ENCODE measurements at regions not wholly inside any gene's neighbourhood (a gene's known extent, or its start where the extent isn't known, plus 50 kb on each side); places are given as distances from the start of the nearest gene placed in this dataset.

DNA sequence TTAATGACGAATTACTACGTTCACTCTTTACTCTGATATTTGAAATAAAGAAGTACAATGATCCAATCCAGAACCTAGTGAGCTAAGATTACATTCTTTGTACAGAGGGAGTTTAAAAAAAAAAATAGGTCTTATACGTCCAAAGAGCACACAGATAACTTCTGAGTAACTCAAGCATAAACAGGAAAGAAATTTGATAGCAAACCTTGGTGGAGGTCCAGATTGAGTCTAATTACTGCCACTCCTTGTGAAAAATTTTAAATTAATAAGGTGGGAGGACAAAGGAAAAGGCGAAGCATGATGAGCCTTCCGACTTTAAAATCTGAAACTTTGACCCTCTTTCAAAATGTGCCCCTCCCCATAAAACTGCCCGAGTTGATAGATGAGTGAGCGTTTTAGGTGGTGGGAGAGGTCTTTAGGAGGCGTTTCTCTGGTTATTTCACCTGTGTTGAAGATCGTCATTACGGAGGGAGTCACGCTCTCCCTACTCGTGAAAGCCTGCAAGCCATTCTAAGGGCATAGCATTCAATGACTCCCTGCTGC, 127.0 kb upstream of the ROBO2 start:
- TF ChIP-seq, protein P1, sequence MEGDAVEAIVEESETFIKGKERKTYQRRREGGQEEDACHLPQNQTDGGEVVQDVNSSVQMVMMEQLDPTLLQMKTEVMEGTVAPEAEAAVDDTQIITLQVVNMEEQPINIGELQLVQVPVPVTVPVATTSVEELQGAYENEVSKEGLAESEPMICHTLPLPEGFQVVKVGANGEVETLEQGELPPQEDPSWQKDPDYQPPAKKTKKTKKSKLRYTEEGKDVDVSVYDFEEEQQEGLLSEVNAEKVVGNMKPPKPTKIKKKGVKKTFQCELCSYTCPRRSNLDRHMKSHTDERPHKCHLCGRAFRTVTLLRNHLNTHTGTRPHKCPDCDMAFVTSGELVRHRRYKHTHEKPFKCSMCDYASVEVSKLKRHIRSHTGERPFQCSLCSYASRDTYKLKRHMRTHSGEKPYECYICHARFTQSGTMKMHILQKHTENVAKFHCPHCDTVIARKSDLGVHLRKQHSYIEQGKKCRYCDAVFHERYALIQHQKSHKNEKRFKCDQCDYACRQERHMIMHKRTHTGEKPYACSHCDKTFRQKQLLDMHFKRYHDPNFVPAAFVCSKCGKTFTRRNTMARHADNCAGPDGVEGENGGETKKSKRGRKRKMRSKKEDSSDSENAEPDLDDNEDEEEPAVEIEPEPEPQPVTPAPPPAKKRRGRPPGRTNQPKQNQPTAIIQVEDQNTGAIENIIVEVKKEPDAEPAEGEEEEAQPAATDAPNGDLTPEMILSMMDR (IDR thresholded peaks at IDR 0.05; ENCODE audit: insufficient read depth, low read length), result no peak
- no peak for DNase-seq (ENCODE audit: low read depth)

DNA sequence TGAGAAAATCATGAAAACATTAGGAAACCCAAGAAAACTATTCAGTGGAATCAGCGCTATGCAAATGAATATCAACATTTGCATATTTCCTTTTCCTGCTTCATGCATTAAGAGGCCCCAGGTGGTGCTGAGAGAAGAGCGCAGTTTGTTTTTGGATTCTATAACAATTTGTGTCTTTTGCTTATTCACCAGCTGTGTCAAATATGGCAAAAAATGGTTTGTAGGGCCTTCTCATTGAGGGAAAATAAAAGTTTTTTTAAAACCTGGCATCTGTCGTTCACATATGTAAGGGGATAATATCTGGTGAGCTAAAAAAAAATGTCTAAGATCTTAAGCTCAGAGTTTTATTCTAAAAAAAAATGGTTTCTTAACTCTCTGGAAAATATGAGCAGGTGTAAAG, 122.5 kb upstream of the ROBO2 start:
- DNase-seq (ENCODE audit: low read depth), result no peak
- no peak overlapping the region for H3K4me3 ChIP-seq (ENCODE audit: low read depth, low read length)
- TF ChIP-seq, protein P1 (IDR thresholded peaks at IDR 0.05; ENCODE audit: insufficient read depth, low read length), result no peak

More for the DNA sequence above, 127.0 kb upstream of the ROBO2 start:
- H3K4me3 ChIP-seq (ENCODE audit: low read depth, low read length), result no peak overlapping the region

DNA sequence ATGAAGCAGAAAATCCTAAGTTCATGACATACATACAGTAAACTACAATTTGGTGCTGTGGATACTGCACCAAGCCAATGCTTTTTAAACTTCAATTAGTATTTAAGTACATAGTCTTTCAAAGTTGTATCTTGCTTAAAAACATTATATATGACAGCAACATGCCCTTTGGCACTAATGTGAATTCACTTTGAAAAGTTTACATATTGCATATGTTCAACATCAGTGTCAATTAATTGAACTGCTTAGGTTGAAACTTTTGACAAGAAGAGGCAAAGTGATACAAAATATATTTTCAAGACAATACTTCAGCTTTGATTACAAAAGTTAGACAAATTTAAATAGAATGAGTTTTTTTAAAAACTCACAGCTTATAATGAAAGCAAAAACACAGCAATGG, 119.4 kb upstream of the ROBO2 start:
- H3K4me3 ChIP-seq (ENCODE audit: low read depth, low read length), result no peak overlapping the region
- TF ChIP-seq, protein P1 (IDR thresholded peaks at IDR 0.05; ENCODE audit: insufficient read depth, low read length), result no peak
- no peak for DNase-seq (ENCODE audit: low read depth)

DNA sequence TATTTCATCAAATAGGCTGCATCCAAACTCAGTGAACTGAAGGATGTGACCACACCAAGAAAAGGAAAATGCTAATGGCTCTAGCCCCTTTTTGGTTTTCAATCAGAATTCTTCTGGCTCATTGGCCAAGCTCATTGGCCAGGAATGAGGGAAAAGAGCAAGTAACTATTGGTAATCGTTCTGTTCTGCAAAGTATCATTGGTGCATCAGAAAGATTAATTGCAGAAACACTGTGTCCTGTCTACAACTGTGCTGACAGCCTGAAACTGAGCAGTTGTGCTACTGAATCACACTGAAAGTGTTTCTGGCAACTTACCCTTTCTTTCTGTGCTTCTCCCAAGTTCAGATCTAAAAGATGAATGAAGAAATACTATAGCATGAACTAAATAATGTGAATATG, 116.4 kb upstream of the ROBO2 start:
- TF ChIP-seq, protein P1 (IDR thresholded peaks at IDR 0.05; ENCODE audit: insufficient read depth, low read length), result no peak
- DNase-seq (ENCODE audit: low read depth), result no peak
- H3K4me3 ChIP-seq (ENCODE audit: low read depth, low read length), result no peak overlapping the region

DNA sequence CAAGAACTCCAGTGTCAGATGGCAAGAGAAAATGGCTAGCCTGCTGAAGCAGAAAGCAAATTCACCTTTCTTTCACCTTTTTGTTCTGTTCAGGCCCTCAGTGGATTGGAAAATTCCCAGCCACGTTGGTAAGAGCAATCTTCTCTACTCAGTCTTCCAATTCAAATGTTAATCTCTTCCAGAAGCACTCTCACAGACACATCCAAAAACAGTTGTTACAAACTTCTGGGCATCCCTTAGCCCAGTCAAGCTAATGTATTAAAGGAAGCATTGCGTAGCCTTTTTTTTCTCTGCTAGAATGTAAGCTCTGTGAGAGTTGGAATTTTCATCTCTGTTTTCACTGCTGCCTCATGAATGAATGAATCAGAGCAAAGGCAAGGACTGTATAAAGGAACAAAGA, 109.2 kb upstream of the ROBO2 start:
- no peak overlapping the region for H3K4me3 ChIP-seq (ENCODE audit: low read depth, low read length)
- no peak for DNase-seq (ENCODE audit: low read depth)
- TF ChIP-seq, protein P1 (IDR thresholded peaks at IDR 0.05; ENCODE audit: insufficient read depth, low read length), result no peak

DNA sequence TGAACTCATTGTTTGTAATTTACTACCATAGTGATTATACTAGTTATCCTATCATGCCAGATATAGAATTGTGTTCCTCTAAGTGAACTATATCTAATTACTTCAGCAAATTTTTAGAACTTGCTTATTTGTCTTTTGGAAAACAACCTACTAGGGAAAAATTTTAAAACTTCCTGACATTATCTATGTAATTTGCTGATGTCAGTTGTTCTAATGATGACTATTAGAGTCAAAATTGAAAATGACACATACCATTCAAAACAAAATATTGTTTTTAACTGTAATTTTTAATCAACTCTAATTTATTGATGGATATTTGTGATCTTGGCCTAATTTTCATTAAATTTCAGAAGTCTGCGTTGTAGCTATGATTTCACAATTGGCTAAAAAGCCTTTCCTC, 106.7 kb upstream of the ROBO2 start:
- TF ChIP-seq, protein P1 (IDR thresholded peaks at IDR 0.05; ENCODE audit: insufficient read depth, low read length), result no peak
- DNase-seq (ENCODE audit: low read depth), result no peak
- H3K4me3 ChIP-seq (ENCODE audit: low read depth, low read length), result no peak overlapping the region

DNA sequence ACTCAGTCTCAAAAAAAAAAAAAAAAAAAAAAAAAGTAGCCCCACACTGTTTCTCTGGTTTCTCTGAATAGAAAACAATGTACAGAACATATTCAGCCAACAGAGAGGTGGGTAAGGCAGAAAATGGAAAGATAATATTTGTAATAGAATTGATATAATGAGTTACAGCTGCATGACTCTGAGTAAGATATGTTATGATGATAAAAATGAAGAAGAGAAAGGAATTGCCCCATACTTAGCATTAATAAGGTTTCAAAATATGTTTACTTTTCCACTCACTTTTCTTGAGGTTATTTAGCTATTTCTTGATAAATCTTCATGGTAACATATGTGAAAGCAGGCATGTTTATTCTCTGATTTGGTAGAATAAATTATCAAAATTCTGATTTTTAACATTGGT, 100.9 kb upstream of the ROBO2 start:
- TF ChIP-seq, protein P1 (IDR thresholded peaks at IDR 0.05; ENCODE audit: insufficient read depth, low read length), result no peak
- H3K4me3 ChIP-seq (ENCODE audit: low read depth, low read length), result no peak overlapping the region
- no peak for DNase-seq (ENCODE audit: low read depth)

Measured in fibroblast of the aortic adventitia (primary cell).